CD4-positive, alpha-beta T cell (primary cell): ENCODE measurements at regions not wholly inside any gene's neighbourhood (a gene's known extent, or its start where the extent isn't known, plus 50 kb on each side); places are given as distances from the start of the nearest gene placed in this dataset.
A peak's percentile ranks its signal among the peaks of the same experiment; 100 is the strongest.

Source experiments
- ATAC-seq: fragments of 200-7000 bp; cut with Tn5 transposase; one replicate; pipeline ENCODE4 v1.10.0; 2022; ENCODE audit warnings: mild to moderate bottlenecking; ENCODE audit not compliant: poor library complexity
- CTCF ChIA-PET: fragments of 350-600 bp; sonication (Branson Sonifier 250); formaldehyde crosslinking; loops from one replicate; lab custom pipeline; 2021; ENCODE audit warnings: antibody characterized with exemption, inconsistent platforms; lab: Charles Lee
- POLR2A ChIA-PET: fragments of 350-600 bp; sonication (Branson Sonifier 250); formaldehyde crosslinking; loops from one replicate; lab custom pipeline; 2021; ENCODE audit warnings: antibody characterized with exemption, inconsistent platforms; lab: Charles Lee
- DNase-seq, 14 experiments: peaks; one replicate each; pipeline ENCODE4 v3.0.0-alpha.2; 2013 to 2020; ENCODE audit warnings: mixed read lengths in 2 of 14
- H3K27ac ChIP-seq, 2 donors: one replicate each; pipeline versions ENCODE4 v1.5.1 to v1.7.0; 2013; ENCODE audit warnings: low read length in 2 of 2, low read depth in 1 of 2, mild to moderate bottlenecking in 1 of 2
- H3K27me3 ChIP-seq, 2 experiments: 1 replicate in 1 of 2; 2 replicates in 1 of 2; pipeline versions ENCODE4 v1.6.1 to v1.7.0; 2013; ENCODE audit warnings: low read length in 2 of 2, control low read depth in 1 of 2, mild to moderate bottlenecking in 1 of 2, moderate library complexity in 1 of 2; ENCODE audit not compliant: insufficient read depth in 2 of 2, control insufficient read depth in 1 of 2
- H3K36me3 ChIP-seq: one replicate; pipeline ENCODE4 v1.6.1; 2013; ENCODE audit warnings: low read length, control low read depth; ENCODE audit not compliant: insufficient read depth
- H3K4me1 ChIP-seq: one replicate; pipeline ENCODE4 v1.6.1; 2013; ENCODE audit warnings: low read length, control low read depth; ENCODE audit not compliant: insufficient read depth
- H3K4me3 ChIP-seq: one replicate; pipeline ENCODE4 v1.5.1; 2013; ENCODE audit warnings: mild to moderate bottlenecking, low read length, moderate library complexity
- H3K9me3 ChIP-seq, 2 experiments: 1 replicate in 1 of 2; 2 replicates in 1 of 2; pipeline versions ENCODE4 v1.6.1 to v1.7.0; 2013; ENCODE audit warnings: low read length in 2 of 2, mild to moderate bottlenecking in 2 of 2, control low read depth in 1 of 2, moderate library complexity in 1 of 2; ENCODE audit not compliant: control insufficient read depth in 1 of 2, insufficient read depth in 1 of 2
- H3K27ac Mint-ChIP-seq: one replicate; pipeline ENCODE4 v1.8.0; 2020; ENCODE audit warnings: mixed read lengths
- H3K27me3 Mint-ChIP-seq: one replicate; pipeline ENCODE4 v1.8.0; 2021; ENCODE audit warnings: mixed read lengths
- H3K36me3 Mint-ChIP-seq: one replicate; pipeline ENCODE4 v1.8.0; 2021; ENCODE audit warnings: low read depth, mixed read lengths
- H3K4me1 Mint-ChIP-seq: one replicate; pipeline ENCODE4 v1.8.0; 2021; ENCODE audit warnings: low read depth, mixed read lengths
- H3K4me3 Mint-ChIP-seq: one replicate; pipeline ENCODE4 v1.8.0; 2020; ENCODE audit warnings: mild to moderate bottlenecking, mixed read lengths
- H3K9me3 Mint-ChIP-seq: one replicate; pipeline ENCODE4 v1.8.0; 2020; ENCODE audit warnings: mixed read lengths
- CTCF ChIP-seq: fragments of 200-600 bp; IDR thresholded peaks from one replicate; pipeline ENCODE4 v1.8.0; 2022; ENCODE audit warnings: antibody characterized with exemption, mild to moderate bottlenecking
- intact Hi-C, 2 experiments: fragments of 100-400 bp; cut with DNase I in 1 of 2; cut with micrococcal nuclease in 1 of 2; formaldehyde crosslinking; loops; one replicate each; pipeline versions ENCODE4 v1.15.1 to v1.9.0; 2023 to 2025; cut with DNase I, micrococcal nuclease

- CTCF ChIA-PET: no interaction called here
These were observed 57.9 kb upstream of the IL1R1 start for GRCh38 chr2:102084651-102085050.

GRCh38 chr2:102085238-102085637 is 57.3 kb upstream of the IL1R1 start:
- peaks cover 41% of the 10 kb centered on the region for H3K4me1 Mint-ChIP-seq

More at GRCh38 chr2:102084651-102085050, 57.9 kb upstream of the IL1R1 start:
- Mint-ChIP-seq H3K36me3 (no peaks in the 10 kb centered on the region), H3K4me1 (peaks cover 44% of the 10 kb centered on the region), H3K9me3 (no peaks in the 10 kb centered on the region), H3K27me3 (no peaks in the 10 kb centered on the region), H3K27ac (peak overlapping the region; percentile 58), H3K4me3 (no peak overlapping the region)
- intact Hi-C loops: loop anchor here in 1 of 2 experiments (5.0 kb wide), 1 partner anchor 62 kb away; no protein-coding TSS in a partner anchor
- no peak overlapping the region for H3K4me3 ChIP-seq
- POLR2A ChIA-PET: no interaction called here
- no peak overlapping the region for H3K27ac ChIP-seq
- no peak for TF ChIP-seq CTCF
- no peak for ATAC-seq
- H3K36me3 ChIP-seq: no peaks in the 10 kb centered on the region
- H3K27me3 ChIP-seq: no peaks in the 10 kb centered on the region
- H3K4me1 ChIP-seq: peaks cover 21% of the 10 kb centered on the region
- no peaks in the 10 kb centered on the region for H3K9me3 ChIP-seq
- no peak for DNase-seq

GRCh38 chr2:102086150-102086872 is 56.2 kb upstream of the IL1R1 start:
- intact Hi-C loops: no loop called here
- POLR2A ChIA-PET: interaction anchor here (0.7 kb wide), 1 partner anchor 521 kb away, joined by 3 read pairs; no protein-coding TSS in a partner anchor

More at GRCh38 chr2:102085238-102085637, 57.3 kb upstream of the IL1R1 start:
- Histone ChIP-seq H3K9me3 (no peaks in the 10 kb centered on the region), H3K27ac (no peak overlapping the region), H3K4me1 (peaks cover 21% of the 10 kb centered on the region), H3K27me3 (no peaks in the 10 kb centered on the region), H3K36me3 (no peaks in the 10 kb centered on the region), H3K4me3 (no peak overlapping the region)
- ChIA-PET POLR2A (interaction anchor here (0.7 kb wide), 1 partner anchor 520 kb away, joined by 3 read pairs; no protein-coding TSS in a partner anchor), CTCF (no interaction called here)
- ATAC-seq (no peak), DNase-seq (no peak)
- intact Hi-C loops: no loop called here
- no peaks in the 10 kb centered on the region for H3K36me3 Mint-ChIP-seq
- no peak overlapping the region for H3K4me3 Mint-ChIP-seq
- H3K9me3 Mint-ChIP-seq: no peaks in the 10 kb centered on the region
- no peak for TF ChIP-seq CTCF
- no peak overlapping the region for H3K27ac Mint-ChIP-seq
- no peaks in the 10 kb centered on the region for H3K27me3 Mint-ChIP-seq

More at GRCh38 chr2:102086150-102086872, 56.2 kb upstream of the IL1R1 start:
- H3K4me1 ChIP-seq: peaks cover 18% of the 10 kb centered on the region
- Mint-ChIP-seq H3K9me3 (peaks cover 3% of the 10 kb centered on the region), H3K4me3 (no peak overlapping the region), H3K27ac (no peak overlapping the region), H3K36me3 (no peaks in the 10 kb centered on the region), H3K4me1 (peaks cover 31% of the 10 kb centered on the region), H3K27me3 (no peaks in the 10 kb centered on the region)
- H3K9me3 ChIP-seq: no peaks in the 10 kb centered on the region
- H3K27me3 ChIP-seq: no peaks in the 10 kb centered on the region
- no peaks in the 10 kb centered on the region for H3K36me3 ChIP-seq
- CTCF ChIA-PET: no interaction called here
- no peak for DNase-seq
- ATAC-seq: no peak
- no peak overlapping the region for H3K27ac ChIP-seq
- no peak overlapping the region for H3K4me3 ChIP-seq
- no peak for TF ChIP-seq CTCF
